HK-2 (cell line): ENCODE measurements at regions not wholly inside any gene's neighbourhood (a gene's known extent, or its start where the extent isn't known, plus 50 kb on each side); places are given as distances from the start of the nearest gene placed in this dataset.
"Not testable (repeated sequence)": the region's sequence is repeated elsewhere in the genome, so short reads cannot be mapped to it uniquely, and the experiment has no call there.

Experiments used
- DNase-seq: peaks from one replicate; pipeline ENCODE4 v3.0.0-alpha.2; 2018; ENCODE audit not compliant: unreplicated experiment

DNA sequence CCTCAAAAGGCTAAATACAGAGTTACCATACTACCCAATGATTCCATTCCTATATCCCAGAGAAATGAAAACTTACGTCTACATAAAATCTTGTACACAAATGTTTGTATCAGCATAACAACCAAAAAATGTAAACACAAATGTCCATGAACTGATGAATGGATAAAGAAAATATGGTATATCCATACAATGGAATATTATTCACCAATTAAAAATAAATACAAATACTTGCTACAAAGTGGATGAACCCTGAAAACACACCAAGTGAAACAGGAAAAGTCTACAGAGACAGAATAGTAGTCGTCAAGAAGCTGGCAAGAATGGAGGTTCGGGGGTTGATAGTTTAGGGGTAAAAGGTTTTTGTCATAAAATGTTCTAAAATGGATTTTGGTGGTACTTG lies 54.0 kb upstream of the ANKRD28 start:
- no peak for DNase-seq

DNA sequence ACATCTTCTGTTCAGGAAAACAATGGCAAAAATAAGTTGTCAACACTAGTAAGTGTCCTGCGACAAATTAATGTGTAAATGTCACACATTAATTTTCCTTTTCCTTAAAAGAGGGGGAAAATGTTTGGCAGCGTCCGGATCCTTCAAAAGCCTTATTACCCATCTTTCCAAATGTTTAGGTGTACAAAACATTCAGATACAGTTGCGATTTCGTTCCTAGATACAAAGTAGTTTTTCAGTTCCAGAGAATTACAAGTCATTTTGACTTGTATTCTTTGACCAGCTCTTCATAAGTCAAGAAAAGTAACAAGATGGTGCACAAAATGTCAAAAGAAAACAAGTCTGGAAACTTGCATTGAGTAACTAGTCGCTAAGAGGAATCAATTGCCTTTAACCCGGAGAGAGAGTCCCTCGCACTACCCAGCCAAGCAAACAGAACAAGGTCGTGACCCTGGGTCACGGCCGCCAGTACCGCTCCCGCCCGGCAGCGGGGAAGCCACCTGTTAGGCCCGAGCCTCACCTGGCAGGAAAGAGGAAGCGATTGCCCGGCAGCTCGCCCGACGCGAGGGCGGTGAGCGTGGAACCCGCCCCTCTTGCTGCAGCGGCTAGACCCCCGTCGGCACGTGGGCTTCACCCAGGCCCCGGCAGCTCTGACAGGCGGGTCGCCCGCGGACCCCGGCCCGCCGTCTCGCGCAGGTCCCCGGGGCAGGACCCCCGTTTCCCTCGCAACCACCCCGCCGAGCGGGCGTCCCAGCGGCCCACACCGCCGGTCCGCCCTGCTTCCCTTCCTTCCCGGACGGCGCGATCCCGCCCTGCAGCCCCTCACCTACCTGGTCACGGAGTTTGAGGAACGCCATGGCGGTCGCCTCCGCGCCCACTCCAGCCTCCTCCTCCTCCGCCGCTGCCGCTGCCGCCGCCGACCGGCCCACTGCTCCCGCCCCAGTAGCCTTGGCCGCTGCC lies 61.0 kb upstream of the ANKRD28 start:
- peak; percentile 42 for DNase-seq

DNA sequence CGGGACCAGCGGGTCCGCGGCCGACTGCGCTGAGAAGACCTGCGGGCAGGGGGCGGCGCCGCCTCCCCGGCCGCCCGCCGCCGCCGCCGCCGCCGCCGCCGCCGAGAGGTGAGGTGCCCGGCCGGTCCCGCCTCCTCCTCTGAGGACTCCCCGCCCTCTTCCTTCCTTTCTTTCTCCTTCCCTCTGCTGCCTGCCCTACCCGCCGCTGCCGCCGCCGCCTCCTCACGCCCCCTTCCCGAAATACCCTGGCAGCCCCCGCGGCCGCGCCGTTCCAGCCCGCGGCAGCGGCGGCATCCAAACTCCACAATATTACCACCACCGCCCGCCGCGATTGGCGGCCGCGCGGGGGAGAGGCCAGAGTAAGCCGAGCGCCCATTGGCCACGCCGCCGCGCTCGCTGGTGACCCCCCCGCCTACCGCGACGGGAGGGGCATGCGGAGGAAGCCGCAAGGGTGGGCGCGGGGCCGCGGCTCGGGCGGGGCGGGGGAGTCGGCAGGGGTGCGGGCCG lies 61.8 kb upstream of the ANKRD28 start:
- DNase-seq, result peak; percentile 82

DNA sequence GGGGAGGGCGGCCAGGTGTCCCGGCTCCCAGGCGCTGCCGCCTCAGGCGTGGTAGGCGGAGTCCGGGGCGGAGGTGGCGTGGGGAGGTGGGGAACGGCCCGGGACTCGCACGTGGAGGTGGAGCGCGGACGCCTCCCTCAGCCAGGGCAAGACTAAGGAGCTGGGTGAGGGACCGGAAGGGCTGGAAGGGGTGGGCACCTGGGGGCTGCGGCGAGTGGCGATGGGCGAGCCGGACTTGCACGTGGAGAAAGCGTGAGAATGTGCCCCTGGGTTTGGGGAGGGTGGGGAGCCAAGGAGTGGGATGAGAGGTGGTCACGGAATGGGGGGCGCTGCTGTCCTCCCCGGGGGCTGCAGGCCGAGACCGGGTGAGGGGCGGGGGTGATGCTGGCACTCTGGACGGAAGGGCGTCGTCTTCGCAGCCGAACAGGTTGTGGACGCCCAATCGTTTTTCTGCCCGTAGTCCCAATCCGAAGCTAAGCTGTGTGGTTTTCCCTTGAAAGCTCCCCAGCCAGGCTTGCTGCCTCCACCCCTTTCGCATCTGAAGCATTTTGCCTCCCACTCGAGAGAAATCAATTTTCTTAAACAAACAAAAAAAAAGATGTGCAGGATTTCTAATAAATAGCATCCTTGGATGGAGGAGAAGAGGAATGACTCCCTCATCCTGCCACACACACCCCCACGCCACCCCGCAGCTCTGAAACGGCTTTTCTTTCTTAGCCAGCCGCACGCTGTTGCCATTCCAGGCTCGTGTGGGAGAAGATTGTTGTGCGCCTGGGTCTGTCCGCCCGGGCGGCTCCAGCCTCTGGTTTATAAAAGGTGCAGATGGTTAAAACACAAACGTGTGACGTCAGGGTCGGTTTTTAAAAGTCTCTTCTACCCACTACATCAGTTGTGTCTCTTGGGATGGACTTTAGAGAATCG lies 62.5 kb upstream of the ANKRD28 start:
- DNase-seq, result peak; percentile 45

DNA sequence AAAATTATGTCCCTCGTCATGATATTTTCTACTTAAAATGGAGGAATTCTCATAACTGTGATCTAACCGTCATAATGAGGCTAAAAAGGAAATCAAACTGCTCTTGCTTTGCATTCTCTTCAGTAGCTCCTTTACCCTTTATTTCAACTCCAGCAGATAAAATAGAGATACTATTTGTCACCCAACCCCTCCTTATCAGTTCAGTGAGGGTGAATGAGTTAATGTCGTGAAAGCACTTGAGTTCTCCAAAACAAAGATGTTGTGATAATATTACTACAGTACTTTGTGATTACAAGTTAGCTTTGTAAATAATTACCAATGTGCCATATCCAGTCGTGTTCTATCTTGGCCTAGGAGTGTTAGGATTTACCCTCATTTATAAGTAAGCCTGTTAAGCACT lies 63.4 kb upstream of the ANKRD28 start:
- no peak for DNase-seq

DNA sequence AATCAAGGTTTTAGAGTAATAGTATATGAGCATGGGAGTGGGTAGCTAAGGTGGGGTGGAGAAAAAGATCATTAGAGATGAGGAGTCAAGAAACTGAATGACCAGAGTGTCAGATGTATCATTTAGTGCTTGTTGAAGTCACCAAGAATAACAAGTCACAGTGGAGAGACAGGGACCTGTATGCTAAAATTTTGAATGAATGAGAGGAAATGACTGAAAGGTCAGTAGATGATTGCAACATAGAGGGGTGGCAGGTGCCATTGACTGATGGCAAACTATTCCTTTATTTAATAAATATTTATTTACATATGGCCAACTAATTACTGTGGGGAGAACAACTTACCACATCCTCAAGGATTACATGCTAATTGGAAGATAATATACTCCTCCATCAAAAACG lies 75.0 kb upstream of the ANKRD28 start:
- DNase-seq, result no peak

DNA sequence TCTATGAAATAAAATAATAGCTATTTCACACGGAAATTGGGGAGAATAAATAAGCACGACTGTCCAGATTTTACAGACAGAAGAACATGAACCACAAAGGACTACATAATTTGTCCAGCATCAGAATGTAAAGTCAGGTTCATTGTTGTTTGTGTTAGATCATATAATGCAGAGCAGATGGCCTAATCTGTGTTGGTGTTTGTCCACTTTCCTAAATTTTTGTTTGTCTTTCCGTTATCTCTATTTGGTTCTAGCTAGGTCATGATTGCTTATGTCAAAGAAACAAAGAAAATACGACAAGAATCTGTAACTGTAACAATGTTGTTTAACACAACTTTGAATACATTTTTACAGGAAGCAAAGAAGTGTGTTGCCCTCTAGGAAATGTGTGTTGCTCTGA lies 75.6 kb upstream of the ANKRD28 start:
- no peak for DNase-seq

DNA sequence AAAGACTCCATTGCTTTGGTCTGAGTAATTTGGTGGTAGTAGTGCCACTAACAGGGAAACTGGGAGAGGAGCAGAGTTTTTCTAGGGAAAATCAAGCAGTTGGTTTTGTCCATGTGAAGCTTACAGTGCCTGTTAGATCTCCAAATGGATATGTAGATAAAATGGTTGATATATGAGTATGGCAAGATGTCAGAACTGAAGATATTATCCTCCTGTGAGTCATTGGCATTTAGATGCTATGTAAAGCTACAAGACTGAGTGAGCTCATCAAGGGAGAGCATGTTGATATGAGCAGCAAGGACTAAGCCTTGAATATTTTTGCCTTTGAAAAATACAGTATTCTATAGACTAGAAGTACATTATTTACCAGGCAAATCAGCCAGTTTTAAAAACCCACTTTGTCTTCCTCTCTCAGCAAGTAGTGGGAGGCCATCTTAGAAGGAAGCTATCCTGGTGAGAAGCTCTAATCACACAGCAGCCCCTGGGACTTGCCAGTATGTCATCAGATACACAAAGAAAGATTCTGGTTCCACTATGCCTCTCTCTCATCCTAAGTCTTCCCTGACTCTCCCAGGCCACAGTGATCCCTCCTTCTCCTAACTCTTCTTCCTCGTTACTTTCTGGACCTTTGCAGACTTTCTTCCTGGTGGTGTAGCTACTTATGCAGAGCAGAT lies 77.4 kb upstream of the ANKRD28 start:
- DNase-seq, result no peak

DNA sequence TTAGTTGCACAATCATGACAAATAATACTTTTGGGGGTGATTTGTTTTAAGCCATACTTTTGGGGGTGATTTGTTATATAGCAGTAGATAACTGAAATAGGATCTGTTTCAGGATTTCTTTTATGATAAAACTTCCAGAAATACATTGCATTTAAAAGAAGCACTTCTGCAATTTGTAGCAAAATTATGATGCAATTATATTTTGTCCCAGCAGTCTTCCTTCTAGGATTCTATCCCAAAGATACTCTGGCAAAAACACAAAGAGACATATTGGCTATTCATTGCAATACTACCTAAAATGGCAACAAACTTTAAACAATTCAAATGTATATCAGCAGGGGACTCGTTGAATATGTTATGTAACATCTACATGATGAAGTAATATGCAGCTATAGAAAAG lies 78.9 kb upstream of the ANKRD28 start:
- DNase-seq, result no peak

DNA sequence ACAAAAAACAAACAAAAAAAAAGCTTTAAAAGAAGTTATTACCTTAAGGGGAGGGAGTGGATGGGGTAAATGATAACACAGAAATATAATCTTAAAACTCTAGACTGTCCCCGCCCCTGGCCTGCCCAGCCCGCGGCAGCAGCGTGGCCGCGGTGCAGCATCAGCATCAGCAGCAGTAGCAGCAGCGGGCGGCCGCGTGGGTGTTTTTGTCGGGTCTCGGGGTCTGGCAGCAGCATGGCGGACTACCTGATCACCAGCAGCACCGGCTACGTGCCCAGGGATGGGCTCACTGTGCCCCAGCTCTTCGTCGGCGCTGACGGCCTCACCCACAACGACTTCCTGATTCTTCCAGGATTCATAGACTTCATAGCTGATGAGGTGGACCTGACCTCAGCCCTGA lies 80.0 kb upstream of the ANKRD28 start:
- DNase-seq, result no peak

DNA sequence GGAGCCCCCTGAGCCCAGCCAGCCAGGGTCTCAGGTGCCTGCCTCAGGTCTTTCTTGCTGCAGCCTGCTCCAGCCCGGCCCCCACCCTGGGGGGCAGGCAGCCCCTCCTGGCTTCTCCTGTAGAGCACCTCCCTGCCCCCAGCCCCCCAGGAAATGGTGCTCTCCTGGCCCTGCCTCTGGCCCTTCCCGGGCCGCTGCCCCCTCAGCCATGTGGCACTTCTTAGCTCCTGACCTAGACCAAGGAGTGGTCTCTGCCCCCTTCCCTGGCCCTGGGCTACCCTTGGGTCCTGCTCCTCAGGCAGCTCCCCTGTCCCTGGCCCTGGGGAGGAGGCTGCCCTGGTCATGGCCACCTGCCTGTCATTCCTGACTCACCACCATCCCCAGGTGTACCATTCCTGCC lies 82.0 kb upstream of the ANKRD28 start:
- DNase-seq, result not testable (repeated sequence)

DNA sequence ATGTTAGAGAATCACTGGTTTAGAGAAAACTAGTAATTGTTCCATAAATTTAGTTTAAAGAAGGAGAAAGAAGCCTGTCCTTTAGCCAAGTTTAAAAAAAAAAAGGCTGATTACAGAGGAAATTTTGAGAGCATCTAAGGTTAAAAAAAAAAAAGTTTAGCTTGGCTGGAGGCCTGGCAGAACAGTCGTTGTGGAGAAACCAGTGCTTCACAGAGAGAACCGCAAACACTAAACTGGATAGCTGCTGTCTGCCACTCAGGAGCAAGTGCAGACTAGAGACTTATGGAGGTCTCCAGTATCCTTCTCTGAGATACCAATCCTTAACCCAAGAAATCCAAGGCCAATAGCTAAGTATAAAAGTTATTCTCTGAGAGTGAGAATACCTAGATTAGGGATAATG lies 84.8 kb upstream of the ANKRD28 start:
- DNase-seq, result no peak

DNA sequence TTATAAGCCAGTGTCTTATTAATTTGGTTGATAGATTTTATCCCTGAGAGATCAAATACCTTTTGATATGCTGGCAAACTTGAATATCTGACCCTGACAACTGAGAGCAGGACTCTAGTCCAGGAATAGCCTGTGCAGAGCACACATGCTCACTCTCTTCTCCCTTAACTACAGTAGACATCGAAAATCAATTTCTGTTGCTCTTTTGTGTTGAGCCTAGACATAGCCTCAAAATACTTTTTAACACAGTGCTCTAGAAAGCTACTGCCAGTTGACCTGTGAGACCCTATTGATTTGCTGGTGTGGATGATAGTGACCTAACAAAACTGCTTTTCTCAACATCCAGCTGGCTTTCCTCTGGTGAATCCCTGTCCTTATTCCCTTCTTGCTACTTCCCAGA lies 86.4 kb upstream of the ANKRD28 start:
- no peak for DNase-seq

DNA sequence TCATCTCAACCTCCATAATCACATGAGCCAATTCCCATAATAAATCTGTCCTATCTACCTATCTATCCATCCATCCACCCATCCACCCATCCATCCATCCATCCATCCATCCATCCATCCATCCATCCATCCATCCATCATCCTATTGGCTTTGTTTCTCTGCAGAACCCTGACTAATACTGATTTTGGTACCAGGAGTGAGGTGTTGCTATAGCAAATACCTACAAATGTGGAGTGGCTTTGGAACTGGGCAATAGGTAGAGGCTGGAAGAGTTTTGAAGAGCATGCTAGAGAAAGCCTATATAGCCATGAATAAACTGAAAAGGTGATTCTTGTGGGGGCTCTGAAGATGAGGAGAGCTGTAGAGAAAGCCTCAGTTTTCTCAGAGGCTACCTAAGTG lies 88.7 kb upstream of the ANKRD28 start:
- no peak for DNase-seq

DNA sequence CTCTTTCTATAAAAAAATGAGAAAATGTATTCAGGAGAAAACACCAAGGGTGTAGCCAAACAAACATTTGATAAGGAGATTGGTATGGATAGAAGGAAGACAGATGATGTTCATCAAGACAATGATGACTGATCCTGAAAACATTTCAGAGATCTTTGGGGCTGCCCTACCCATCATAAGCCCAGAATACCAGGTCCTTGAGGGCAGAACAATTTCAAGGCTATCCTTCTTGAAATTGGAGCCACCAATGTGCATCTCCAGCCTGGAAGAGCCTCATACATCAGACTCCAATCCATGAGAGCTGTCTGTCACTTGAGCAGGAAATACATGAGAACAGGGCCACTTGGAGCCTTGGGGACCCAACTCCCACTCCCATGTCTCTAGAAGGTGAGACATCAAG lies 89.5 kb upstream of the ANKRD28 start:
- no peak for DNase-seq

DNA sequence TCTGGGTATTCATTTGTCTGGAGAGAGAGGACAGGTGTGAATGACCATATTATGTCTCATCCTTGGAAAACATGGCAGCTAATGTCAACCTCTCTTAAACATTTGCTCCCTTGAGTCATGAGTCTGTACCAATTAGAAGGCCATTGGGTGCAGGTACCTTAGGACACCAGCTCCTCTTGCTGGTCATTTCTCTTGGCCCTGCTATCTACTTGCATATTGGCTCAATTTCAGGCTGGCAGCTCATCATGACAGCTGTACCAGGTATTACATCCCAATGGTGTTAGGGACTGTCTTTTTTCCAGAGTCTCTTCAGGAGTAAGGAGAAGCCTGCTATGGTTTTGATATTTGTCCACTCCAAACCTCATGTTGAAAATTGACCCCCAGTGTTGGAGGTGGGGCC lies 92.2 kb upstream of the ANKRD28 start:
- no peak for DNase-seq

DNA sequence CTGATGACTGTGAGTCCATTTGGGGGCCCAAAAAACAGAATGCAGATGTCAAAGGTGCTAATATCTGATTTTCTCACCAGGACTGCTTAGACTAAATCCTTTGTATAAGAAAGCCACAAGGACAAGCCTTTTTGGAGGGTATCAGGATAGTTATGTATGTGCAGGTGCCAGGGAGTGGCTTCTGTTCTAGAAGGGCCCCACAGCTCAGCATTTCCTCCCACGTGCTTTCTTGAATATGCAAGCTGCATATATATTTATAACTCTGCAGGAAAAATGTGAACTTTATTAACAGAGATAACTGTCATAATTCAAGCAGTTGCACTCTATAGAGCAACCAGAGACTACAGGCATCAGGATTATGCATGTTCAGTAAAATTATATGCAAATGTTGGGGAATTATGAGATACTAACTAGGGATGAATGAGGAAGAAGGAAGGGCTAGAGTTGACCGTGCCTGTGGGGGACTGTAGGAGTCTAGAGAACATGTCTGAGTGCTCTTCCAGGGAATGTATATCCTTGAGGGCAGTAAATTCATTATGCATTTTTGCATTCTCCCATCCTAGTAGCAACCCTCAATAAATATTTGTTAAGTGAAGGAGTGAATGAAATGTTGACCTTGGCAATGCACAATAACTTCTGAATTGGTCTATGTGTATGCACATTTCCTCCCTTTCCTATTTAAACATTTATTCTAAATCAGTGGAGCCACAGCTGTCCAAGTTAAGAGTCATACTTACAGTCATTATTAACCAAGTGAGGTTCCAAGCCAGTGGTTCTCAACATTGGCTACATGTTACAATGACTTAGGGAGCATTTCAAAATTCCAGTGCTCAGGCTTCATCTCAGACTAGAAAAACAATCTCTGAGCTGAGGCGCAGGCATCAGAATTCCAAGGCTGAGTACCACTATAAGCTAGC lies 94.8 kb upstream of the ANKRD28 start:
- no peak for DNase-seq

DNA sequence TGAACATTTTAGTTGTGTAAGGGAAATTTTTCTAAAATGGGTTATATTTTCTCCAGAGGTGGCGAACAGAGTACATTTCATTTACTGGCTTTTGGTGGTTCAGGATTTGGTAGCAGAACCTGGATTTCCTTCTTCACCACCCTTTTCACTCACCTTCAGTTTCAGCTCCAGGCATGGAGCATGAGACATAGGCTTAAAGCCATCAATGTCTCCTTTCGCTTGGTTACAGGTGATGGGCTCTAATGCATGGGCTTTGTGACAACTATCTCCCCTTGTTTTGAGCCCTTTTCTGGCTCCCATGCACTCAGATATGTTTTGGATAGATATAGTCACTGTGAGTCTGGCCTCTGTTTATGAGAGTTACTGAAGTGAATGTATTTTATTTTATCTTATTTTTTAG lies 96.6 kb upstream of the ANKRD28 start:
- DNase-seq, result no peak

DNA sequence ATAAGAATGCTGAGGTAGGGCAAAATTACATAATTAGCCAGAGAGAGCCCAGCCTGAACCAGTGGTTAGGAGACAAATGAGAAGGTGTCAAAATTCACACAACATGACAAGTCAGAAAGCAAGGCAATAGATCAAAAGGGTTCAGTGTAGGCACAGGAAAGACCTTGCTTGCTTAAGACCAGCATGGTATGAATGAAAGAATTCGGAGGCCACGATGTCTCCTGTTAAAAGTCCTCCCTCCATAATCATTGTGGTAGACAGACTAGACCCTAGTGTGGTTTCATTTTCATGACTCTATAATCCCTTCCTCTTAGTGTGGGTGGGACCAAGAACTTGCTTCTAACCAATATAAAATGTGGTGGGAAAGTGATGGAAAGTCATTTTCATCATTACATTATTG lies 98.7 kb upstream of the ANKRD28 start:
- DNase-seq, result no peak

DNA sequence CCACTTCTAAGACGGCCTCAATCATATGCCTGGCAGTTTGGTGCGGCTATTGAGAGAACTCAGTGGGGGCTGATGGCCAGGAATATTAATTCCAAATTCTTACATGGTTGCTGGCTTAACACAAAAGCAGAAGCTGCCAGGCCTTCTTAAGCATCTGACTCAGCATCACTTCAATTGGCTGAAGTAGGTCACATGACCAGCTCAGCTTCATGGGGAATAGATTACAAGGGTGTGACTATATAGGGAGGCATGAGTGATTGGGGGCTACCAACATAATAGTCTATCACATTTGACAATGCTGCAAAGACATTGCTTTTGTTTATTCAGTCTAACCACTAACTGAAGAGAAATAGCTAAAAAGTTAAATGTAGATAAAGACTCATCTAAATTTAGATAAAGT lies 101.6 kb upstream of the ANKRD28 start:
- DNase-seq, result peak; percentile 41

DNA sequence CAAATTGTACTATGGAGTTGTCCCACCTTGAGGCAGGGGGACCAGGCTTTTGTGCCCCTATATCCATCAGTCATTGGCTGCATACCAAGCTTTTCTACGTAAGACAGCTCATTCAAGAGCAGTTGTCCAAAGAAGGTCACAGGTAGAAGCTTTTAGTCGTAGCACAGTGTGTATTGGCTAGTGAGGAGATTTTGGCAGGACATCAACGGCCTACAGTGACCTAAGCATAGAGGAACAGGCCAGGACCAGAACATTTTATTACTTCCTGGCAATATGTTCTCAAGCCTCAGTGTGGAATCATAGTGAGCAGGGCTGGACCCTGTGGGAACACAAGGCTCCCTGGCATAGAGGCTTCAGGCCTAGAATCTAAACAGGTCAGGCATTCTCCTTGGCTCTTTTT lies 105.4 kb upstream of the ANKRD28 start:
- DNase-seq, result no peak
